ENCODE measurements at regions not wholly inside any gene's neighbourhood (a gene's known extent, or its start where the extent isn't known, plus 50 kb on each side); places are given as distances from the start of the nearest gene placed in this dataset.

GRCh38 chr5:57042524-57042931 lies 90.6 kb upstream of the MIER3 start:
- Mint-ChIP-seq H3K36me3 (no peaks in the 10 kb centered on the region), H3K4me3 (no peak overlapping the region), H3K4me1 (ENCODE audit: unreplicated experiment) (no peaks in the 10 kb centered on the region), H3K9me3 (no peaks in the 10 kb centered on the region), H3K27me3 (no peaks in the 10 kb centered on the region), H3K27ac (no peak overlapping the region)
- TF ChIP-seq CTCF (conservative IDR thresholded peaks at IDR 0.05): no peak
- DNase-seq (ENCODE audit: extremely low spot score, unreplicated experiment): no peak

GRCh38 chr5:57054135-57054534 lies 102.2 kb upstream of the MIER3 start:
- Mint-ChIP-seq H3K27me3 (no peaks in the 10 kb centered on the region), H3K9me3 (no peaks in the 10 kb centered on the region), H3K4me3 (no peak overlapping the region), H3K4me1 (ENCODE audit: unreplicated experiment) (no peaks in the 10 kb centered on the region), H3K27ac (no peak overlapping the region), H3K36me3 (no peaks in the 10 kb centered on the region)
- DNase-seq (ENCODE audit: extremely low spot score, unreplicated experiment): no peak
- no peak for TF ChIP-seq CTCF (conservative IDR thresholded peaks at IDR 0.05)

- Mint-ChIP-seq H3K4me3 (no peak overlapping the region), H3K27ac (no peak overlapping the region), H3K9me3 (no peaks in the 10 kb centered on the region), H3K27me3 (no peaks in the 10 kb centered on the region), H3K4me1 (ENCODE audit: unreplicated experiment) (no peaks in the 10 kb centered on the region), H3K36me3 (no peaks in the 10 kb centered on the region)
- no peak for DNase-seq (ENCODE audit: extremely low spot score, unreplicated experiment)
- no peak for TF ChIP-seq CTCF (conservative IDR thresholded peaks at IDR 0.05)
Observed at GRCh38 chr5:57054671-57055070, 102.7 kb upstream of the MIER3 start.

GRCh38 chr5:57055731-57056130 lies 103.8 kb upstream of the MIER3 start:
- Mint-ChIP-seq H3K4me1 (ENCODE audit: unreplicated experiment) (no peaks in the 10 kb centered on the region), H3K27me3 (no peaks in the 10 kb centered on the region), H3K9me3 (no peaks in the 10 kb centered on the region), H3K36me3 (no peaks in the 10 kb centered on the region), H3K4me3 (no peak overlapping the region), H3K27ac (no peak overlapping the region)
- TF ChIP-seq CTCF (conservative IDR thresholded peaks at IDR 0.05): no peak
- DNase-seq (ENCODE audit: extremely low spot score, unreplicated experiment): no peak

GRCh38 chr5:57063773-57064172 lies 110.1 kb upstream of the GPBP1 start:
- Mint-ChIP-seq H3K27ac (no peak overlapping the region), H3K4me3 (no peak overlapping the region), H3K27me3 (no peaks in the 10 kb centered on the region), H3K36me3 (no peaks in the 10 kb centered on the region), H3K4me1 (ENCODE audit: unreplicated experiment) (peaks cover 9% of the 10 kb centered on the region), H3K9me3 (peaks cover 16% of the 10 kb centered on the region)
- DNase-seq (ENCODE audit: extremely low spot score, unreplicated experiment): no peak
- TF ChIP-seq CTCF (conservative IDR thresholded peaks at IDR 0.05): no peak

GRCh38 chr5:57066924-57067596 lies 106.8 kb upstream of the GPBP1 start:
- peaks cover 9% of the 10 kb centered on the region for H3K4me1 Mint-ChIP-seq (ENCODE audit: unreplicated experiment)
- peaks cover 16% of the 10 kb centered on the region for H3K9me3 Mint-ChIP-seq
- no peaks in the 10 kb centered on the region for H3K27me3 Mint-ChIP-seq
- H3K36me3 Mint-ChIP-seq: no peaks in the 10 kb centered on the region
- H3K27ac Mint-ChIP-seq: peak overlapping the region; percentile 72
- no peak for TF ChIP-seq CTCF (conservative IDR thresholded peaks at IDR 0.05)
- DNase-seq (ENCODE audit: extremely low spot score, unreplicated experiment): no peak
- H3K4me3 Mint-ChIP-seq: no peak overlapping the region
